ENCODE measurements at regions not wholly inside any gene's neighbourhood (a gene's known extent, or its start where the extent isn't known, plus 50 kb on each side); places are given as distances from the start of the nearest gene placed in this dataset.

DNA sequence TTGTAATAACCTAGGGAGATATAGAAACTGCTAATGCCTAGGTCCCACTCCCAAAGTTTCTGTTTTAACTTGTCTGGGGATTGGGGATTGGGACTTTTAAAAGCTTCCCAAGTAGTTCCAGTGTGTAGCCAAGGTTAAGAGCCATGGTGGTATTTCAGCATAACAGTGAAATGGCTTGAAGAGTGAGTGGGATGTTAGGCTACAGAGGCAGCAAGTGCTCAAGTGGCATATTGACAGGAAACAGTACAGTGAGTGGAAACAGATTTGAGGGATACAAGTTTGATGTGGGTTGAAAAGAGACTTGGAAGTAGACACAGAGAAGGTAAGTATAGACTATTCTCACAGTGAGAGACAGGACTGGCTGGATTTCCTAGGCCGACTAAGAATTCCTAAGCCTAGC, 217.6 kb upstream of the CNKSR2 start:
- TF ChIP-seq, protein P1, sequence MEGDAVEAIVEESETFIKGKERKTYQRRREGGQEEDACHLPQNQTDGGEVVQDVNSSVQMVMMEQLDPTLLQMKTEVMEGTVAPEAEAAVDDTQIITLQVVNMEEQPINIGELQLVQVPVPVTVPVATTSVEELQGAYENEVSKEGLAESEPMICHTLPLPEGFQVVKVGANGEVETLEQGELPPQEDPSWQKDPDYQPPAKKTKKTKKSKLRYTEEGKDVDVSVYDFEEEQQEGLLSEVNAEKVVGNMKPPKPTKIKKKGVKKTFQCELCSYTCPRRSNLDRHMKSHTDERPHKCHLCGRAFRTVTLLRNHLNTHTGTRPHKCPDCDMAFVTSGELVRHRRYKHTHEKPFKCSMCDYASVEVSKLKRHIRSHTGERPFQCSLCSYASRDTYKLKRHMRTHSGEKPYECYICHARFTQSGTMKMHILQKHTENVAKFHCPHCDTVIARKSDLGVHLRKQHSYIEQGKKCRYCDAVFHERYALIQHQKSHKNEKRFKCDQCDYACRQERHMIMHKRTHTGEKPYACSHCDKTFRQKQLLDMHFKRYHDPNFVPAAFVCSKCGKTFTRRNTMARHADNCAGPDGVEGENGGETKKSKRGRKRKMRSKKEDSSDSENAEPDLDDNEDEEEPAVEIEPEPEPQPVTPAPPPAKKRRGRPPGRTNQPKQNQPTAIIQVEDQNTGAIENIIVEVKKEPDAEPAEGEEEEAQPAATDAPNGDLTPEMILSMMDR (IDR thresholded peaks at IDR 0.05) = no peak
- TF ChIP-seq POLR2A (IDR thresholded peaks at IDR 0.05) = no peak

Data from ovary (tissue), 3 donors.